Panc1 (cell line): ENCODE measurements at regions not wholly inside any gene's neighbourhood (a gene's known extent, or its start where the extent isn't known, plus 50 kb on each side); places are given as distances from the start of the nearest gene placed in this dataset.

Source experiments
- ATAC-seq: fragments of 200-7000 bp; cut with Tn5 transposase; 2 replicates; pipeline ENCODE4 v1.9.1; 2020; ENCODE audit warnings: mild to moderate bottlenecking, moderate library complexity
- BruUV-seq: library from RNA; stranded (reverse); fragments of 400-500 nt; replicated peaks from 2 replicates; lab custom pipeline; 2021; lab: Mats Ljungman, UMichigan
- CTCF ChIA-PET: fragments of 300-600 bp; sonication (Branson Sonifier 250); formaldehyde crosslinking; loops from one replicate; lab custom pipeline; 2022; ENCODE audit warnings: antibody characterized with exemption; lab: Charles Lee
- POLR2A ChIA-PET: fragments of 300-600 bp; sonication (Branson Sonifier 250); formaldehyde crosslinking; loops from one replicate; lab custom pipeline; 2022; ENCODE audit warnings: antibody characterized with exemption; lab: Charles Lee
- DNase-seq: peaks from one replicate; pipeline ENCODE4 v3.0.0-alpha.2; 2010; ENCODE audit warnings: low read depth, low spot score
- H3K27ac ChIP-seq: 2 replicates; pipeline ENCODE4 v1.5.1; 2011; ENCODE audit warnings: mild to moderate bottlenecking, low read length, inconsistent platforms
- H3K27me3 ChIP-seq: fragments of 200-500 bp; sonication (Bioruptor generic); 2 replicates; pipeline ENCODE4 v1.6.0; 2014; ENCODE audit warnings: low read length, inconsistent platforms; ENCODE audit not compliant: control insufficient read depth, insufficient read depth
- H3K36me3 ChIP-seq: fragments of 200-500 bp; sonication (Bioruptor generic); 2 replicates; pipeline ENCODE4 v1.5.1; 2014; ENCODE audit warnings: inconsistent platforms, mild to moderate bottlenecking, low read length, moderate library complexity; ENCODE audit not compliant: control insufficient read depth, insufficient read depth
- H3K4me1 ChIP-seq: 2 replicates; pipeline ENCODE4 v1.5.1; 2011; ENCODE audit warnings: inconsistent platforms, mild to moderate bottlenecking, low read length, moderate library complexity; ENCODE audit not compliant: control insufficient read depth, insufficient read depth
- H3K4me3 ChIP-seq, 2 experiments: 2 replicates each; pipeline ENCODE4 v1.5.1; 2011 to 2012; ENCODE audit warnings: low read depth in 2 of 2, low read length in 2 of 2, mild to moderate bottlenecking in 2 of 2, inconsistent platforms in 1 of 2, moderate library complexity in 1 of 2
- H3K9me3 ChIP-seq: fragments of 200-500 bp; sonication (Bioruptor generic); 2 replicates; pipeline ENCODE4 v1.5.1; 2014; ENCODE audit warnings: low read depth, mild to moderate bottlenecking, inconsistent platforms, low read length, moderate library complexity; ENCODE audit not compliant: control insufficient read depth, insufficient read depth
- POLR2AphosphoS5 ChIP-seq: IDR thresholded peaks from 2 replicates; pipeline ENCODE4 v1.6.1; 2012; ENCODE audit warnings: mild to moderate bottlenecking, low read depth, low read length, moderate library complexity
- SIN3A ChIP-seq: IDR thresholded peaks from 2 replicates; pipeline ENCODE4 v1.6.1; 2012; ENCODE audit warnings: low read depth, mild to moderate bottlenecking, low read length, moderate library complexity, borderline replicate concordance; ENCODE audit not compliant: insufficient read depth
- TCF7L2 ChIP-seq: IDR thresholded peaks from 2 replicates; pipeline ENCODE4 v1.6.1; 2011; ENCODE audit warnings: mild to moderate bottlenecking, low read depth, low read length, inconsistent platforms
- in situ Hi-C: cut with HindIII; loops from 2 replicates; pipeline ENCODE4 v1.10.0; 2016; ENCODE audit warnings: low sequenced_read_pairs, low pct_unique_long_range_greater_than_20kb
- intact Hi-C: fragments of 100-400 bp; cut with micrococcal nuclease; formaldehyde crosslinking; loops from one replicate; pipeline ENCODE4 v1.10.0; 2022; ENCODE audit not compliant: unreplicated experiment
- TF ChIP-seq, protein P1 (sequence below), 2 experiments: IDR thresholded peaks; 2 replicates each; pipeline ENCODE4 v1.6.1; 2011 to 2012; ENCODE audit warnings: low read depth in 2 of 2, control low read depth in 1 of 2, low read length in 1 of 2, mild to moderate bottlenecking in 1 of 2, moderate library complexity in 1 of 2; ENCODE audit not compliant: insufficient read depth in 1 of 2
- TF ChIP-seq, protein P2 (sequence below): fragments of 450-650 bp; IDR thresholded peaks from 2 replicates; pipeline ENCODE4 v1.5.1; 2017; ENCODE audit warnings: mild to moderate bottlenecking

DNA sequence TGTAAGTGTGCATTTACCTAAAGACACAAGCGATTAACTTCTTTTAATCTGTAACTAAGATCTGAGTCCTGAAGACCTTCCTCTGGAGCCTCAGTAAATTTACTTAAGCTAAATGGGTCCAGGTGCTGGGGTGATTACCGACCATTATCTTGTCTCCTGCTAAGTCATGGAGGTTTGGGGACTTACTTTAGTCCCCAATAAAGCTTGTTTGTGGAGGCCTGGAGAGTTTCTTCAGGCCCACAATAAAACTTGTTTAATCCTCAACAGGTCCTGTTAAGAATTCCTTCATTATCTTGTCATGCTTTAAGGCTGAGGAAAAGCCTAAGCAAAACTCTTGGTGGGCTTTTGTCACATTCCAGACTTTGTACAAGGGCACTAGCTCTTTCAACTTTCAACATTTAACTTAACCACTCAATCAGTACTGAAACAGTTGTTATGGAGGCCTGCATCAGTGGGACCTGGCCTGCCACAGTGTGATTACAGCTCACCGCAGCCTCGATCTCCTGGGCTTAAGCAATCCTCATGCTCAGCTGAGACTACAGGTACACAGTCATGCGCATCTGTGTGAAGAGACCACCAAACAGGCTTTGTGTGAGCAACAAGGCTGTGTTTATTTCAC lies 84.0 kb downstream of the FMO4 start:
- no peak overlapping the region for H3K4me3 ChIP-seq
- no peak for ATAC-seq
- intact Hi-C loops: no loop called here
- POLR2A ChIA-PET: no interaction called here
- H3K36me3 ChIP-seq: no peaks in the 10 kb centered on the region
- BruUV-seq: no TSS peak
- no peaks in the 10 kb centered on the region for H3K27me3 ChIP-seq
- DNase-seq: no peak
- no peaks in the 10 kb centered on the region for H3K9me3 ChIP-seq
- no peak overlapping the region for H3K27ac ChIP-seq
- TF ChIP-seq POLR2AphosphoS5 (no peak), SIN3A (no peak), TCF7L2 (no peak)
- TF ChIP-seq, protein P1, sequence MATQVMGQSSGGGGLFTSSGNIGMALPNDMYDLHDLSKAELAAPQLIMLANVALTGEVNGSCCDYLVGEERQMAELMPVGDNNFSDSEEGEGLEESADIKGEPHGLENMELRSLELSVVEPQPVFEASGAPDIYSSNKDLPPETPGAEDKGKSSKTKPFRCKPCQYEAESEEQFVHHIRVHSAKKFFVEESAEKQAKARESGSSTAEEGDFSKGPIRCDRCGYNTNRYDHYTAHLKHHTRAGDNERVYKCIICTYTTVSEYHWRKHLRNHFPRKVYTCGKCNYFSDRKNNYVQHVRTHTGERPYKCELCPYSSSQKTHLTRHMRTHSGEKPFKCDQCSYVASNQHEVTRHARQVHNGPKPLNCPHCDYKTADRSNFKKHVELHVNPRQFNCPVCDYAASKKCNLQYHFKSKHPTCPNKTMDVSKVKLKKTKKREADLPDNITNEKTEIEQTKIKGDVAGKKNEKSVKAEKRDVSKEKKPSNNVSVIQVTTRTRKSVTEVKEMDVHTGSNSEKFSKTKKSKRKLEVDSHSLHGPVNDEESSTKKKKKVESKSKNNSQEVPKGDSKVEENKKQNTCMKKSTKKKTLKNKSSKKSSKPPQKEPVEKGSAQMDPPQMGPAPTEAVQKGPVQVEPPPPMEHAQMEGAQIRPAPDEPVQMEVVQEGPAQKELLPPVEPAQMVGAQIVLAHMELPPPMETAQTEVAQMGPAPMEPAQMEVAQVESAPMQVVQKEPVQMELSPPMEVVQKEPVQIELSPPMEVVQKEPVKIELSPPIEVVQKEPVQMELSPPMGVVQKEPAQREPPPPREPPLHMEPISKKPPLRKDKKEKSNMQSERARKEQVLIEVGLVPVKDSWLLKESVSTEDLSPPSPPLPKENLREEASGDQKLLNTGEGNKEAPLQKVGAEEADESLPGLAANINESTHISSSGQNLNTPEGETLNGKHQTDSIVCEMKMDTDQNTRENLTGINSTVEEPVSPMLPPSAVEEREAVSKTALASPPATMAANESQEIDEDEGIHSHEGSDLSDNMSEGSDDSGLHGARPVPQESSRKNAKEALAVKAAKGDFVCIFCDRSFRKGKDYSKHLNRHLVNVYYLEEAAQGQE (IDR thresholded peaks at IDR 0.05; ENCODE audit: insufficient read depth in 1 of 2, low read depth in 2 of 2, low read length in 1 of 2): no peak
- TF ChIP-seq, protein P2, sequence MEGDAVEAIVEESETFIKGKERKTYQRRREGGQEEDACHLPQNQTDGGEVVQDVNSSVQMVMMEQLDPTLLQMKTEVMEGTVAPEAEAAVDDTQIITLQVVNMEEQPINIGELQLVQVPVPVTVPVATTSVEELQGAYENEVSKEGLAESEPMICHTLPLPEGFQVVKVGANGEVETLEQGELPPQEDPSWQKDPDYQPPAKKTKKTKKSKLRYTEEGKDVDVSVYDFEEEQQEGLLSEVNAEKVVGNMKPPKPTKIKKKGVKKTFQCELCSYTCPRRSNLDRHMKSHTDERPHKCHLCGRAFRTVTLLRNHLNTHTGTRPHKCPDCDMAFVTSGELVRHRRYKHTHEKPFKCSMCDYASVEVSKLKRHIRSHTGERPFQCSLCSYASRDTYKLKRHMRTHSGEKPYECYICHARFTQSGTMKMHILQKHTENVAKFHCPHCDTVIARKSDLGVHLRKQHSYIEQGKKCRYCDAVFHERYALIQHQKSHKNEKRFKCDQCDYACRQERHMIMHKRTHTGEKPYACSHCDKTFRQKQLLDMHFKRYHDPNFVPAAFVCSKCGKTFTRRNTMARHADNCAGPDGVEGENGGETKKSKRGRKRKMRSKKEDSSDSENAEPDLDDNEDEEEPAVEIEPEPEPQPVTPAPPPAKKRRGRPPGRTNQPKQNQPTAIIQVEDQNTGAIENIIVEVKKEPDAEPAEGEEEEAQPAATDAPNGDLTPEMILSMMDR: no peak
- CTCF ChIA-PET: no interaction called here
- in situ Hi-C loops: no loop called here
- no peaks in the 10 kb centered on the region for H3K4me1 ChIP-seq

DNA sequence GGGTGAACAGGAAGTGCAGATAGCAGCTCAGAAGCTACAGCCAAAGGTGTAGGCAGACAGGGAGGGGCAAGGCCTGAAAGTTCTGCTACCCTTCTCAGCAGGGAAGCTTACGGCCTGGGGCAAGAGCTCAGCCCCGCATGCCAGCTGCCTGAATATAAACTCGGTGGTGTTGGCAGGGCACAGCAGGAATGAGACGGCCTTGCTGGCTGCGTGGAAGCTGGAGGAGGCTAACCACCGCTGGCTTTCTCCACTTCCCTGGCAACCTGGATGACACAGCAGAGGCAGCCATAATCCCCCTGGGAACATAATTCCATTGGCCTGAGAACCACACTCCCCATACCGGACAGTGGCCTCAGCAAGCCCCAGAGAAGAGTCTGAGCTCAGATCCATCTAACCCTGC lies 81.9 kb upstream of the PRRC2C start:
- Histone ChIP-seq H3K4me3 (no peak overlapping the region), H3K27ac (no peak overlapping the region), H3K4me1 (no peaks in the 10 kb centered on the region), H3K9me3 (no peaks in the 10 kb centered on the region), H3K36me3 (no peaks in the 10 kb centered on the region), H3K27me3 (no peaks in the 10 kb centered on the region)
- ChIA-PET POLR2A (no interaction called here), CTCF (interaction anchor here (0.6 kb wide), 1 partner anchor 17 kb away, joined by 3 read pairs; no protein-coding TSS in a partner anchor)
- BruUV-seq: no TSS peak
- 0 out of 2 replicates have a peak, but pooled peaks have one; percentile 63 for ATAC-seq
- in situ Hi-C loops (no loop called here), intact Hi-C loops (loop anchor here (10.0 kb wide), 1 partner anchor 159 kb away; the partner anchor contains the start of gene FMO1)
- DNase-seq: no peak
- TF ChIP-seq, protein P1 (IDR thresholded peaks at IDR 0.05; ENCODE audit: insufficient read depth in 1 of 2, low read depth in 2 of 2, low read length in 1 of 2): no peak
- TF ChIP-seq, protein P2: no peak
- no peak for TF ChIP-seq POLR2AphosphoS5
- TF ChIP-seq SIN3A: no peak
- no peak for TF ChIP-seq TCF7L2
